ENCODE measurements at regions not wholly inside any gene's neighbourhood (a gene's known extent, or its start where the extent isn't known, plus 50 kb on each side); places are given as distances from the start of the nearest gene placed in this dataset.
A peak's percentile ranks its signal among the peaks of the same experiment; 100 is the strongest.

- TF ChIP-seq VEZF1 (CRISPR knock-in tag; IDR thresholded peaks at IDR 0.05): no peak
- peak; percentile 72 for TF ChIP-seq C11orf30 (IDR thresholded peaks at IDR 0.05; ENCODE audit: low read depth)
- TF ChIP-seq, protein P1, sequence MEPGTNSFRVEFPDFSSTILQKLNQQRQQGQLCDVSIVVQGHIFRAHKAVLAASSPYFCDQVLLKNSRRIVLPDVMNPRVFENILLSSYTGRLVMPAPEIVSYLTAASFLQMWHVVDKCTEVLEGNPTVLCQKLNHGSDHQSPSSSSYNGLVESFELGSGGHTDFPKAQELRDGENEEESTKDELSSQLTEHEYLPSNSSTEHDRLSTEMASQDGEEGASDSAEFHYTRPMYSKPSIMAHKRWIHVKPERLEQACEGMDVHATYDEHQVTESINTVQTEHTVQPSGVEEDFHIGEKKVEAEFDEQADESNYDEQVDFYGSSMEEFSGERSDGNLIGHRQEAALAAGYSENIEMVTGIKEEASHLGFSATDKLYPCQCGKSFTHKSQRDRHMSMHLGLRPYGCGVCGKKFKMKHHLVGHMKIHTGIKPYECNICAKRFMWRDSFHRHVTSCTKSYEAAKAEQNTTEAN (CRISPR knock-in tag; IDR thresholded peaks at IDR 0.05): no peak
- no peak for TF ChIP-seq ZBTB40 (IDR thresholded peaks at IDR 0.05)
- TF ChIP-seq ZBTB40 (CRISPR knock-in tag; IDR thresholded peaks at IDR 0.05): no peak
- TF ChIP-seq EZH2 (IDR thresholded peaks at IDR 0.05; ENCODE audit: borderline replicate concordance, low read depth, low read length): no peak
- TF ChIP-seq KDM1A (IDR thresholded peaks at IDR 0.05): peak; percentile 52 to 53; a peak in 3 of 4 replicates
- 0 out of 2 replicates have a peak, but pooled peaks have one; percentile 33 for TF ChIP-seq KAT7 (CRISPR knock-in tag; IDR thresholded peaks at IDR 0.05; ENCODE audit: borderline replicate concordance)
- peak; percentile 82 for TF ChIP-seq ZNF436 (CRISPR knock-in tag; IDR thresholded peaks at IDR 0.05)
- TF ChIP-seq ZFX (CRISPR knock-in tag; IDR thresholded peaks at IDR 0.05): peak; percentile 13; the same call in 1 of the 2 replicates
These were observed 70.0 kb downstream of the CEBPB start (continued) for GRCh38 chr20:50260479-50261221.

All from K562 (cell line).